HEK293 (cell line): ENCODE measurements at regions not wholly inside any gene's neighbourhood (a gene's known extent, or its start where the extent isn't known, plus 50 kb on each side); places are given as distances from the start of the nearest gene placed in this dataset.

Source experiments
- CTCF ChIA-PET: fragments of 350-600 bp; formaldehyde crosslinking; extraction: SDS; loops from one replicate; lab custom pipeline; 2021; ENCODE audit warnings: antibody characterized with exemption; lab: Yijun Ruan, JAX
- POLR2A ChIA-PET: fragments of 300-600 bp; formaldehyde crosslinking; extraction: SDS; loops from one replicate; lab custom pipeline; 2020; ENCODE audit warnings: antibody characterized with exemption, inconsistent platforms; lab: Yijun Ruan, JAX
- H3K27ac ChIP-seq: fragments of 200-500 bp; sonication (Bioruptor generic); 2 replicates; pipeline ENCODE4 v1.5.1; 2014; ENCODE audit warnings: low read depth, low read length, control low read depth, inconsistent platforms; ENCODE audit errors: extremely low read depth
- H3K36me3 ChIP-seq, 2 experiments: fragments of 200-500 bp in 1 of 2; sonication (Bioruptor generic) in 1 of 2; 1 replicate in 1 of 2; 2 replicates in 1 of 2; pipeline ENCODE4 v1.5.1; 2014 to 2017; ENCODE audit warnings: inconsistent platforms in 2 of 2, low read length in 2 of 2; ENCODE audit not compliant: control insufficient read depth in 2 of 2, insufficient read depth in 1 of 2
- H3K4me1 ChIP-seq: fragments of 200-500 bp; sonication (Bioruptor generic); 2 replicates; pipeline ENCODE4 v1.5.1; 2014; ENCODE audit warnings: mild to moderate bottlenecking, low read length, inconsistent platforms; ENCODE audit not compliant: control insufficient read depth, insufficient read depth
- H3K4me3 ChIP-seq: 2 replicates; pipeline ENCODE4 v1.5.1; 2011; ENCODE audit warnings: low read depth, mild to moderate bottlenecking, control low read depth, low read length, moderate library complexity
- H3K9me3 ChIP-seq: fragments of 200-500 bp; sonication (Bioruptor generic); 2 replicates; pipeline ENCODE4 v1.5.1; 2014; ENCODE audit warnings: low read depth, low read length, inconsistent platforms; ENCODE audit not compliant: control insufficient read depth, insufficient read depth
- EGR2 ChIP-seq: fragments of 450-650 bp; formaldehyde crosslinking; IDR thresholded peaks from 2 replicates; pipeline ENCODE4 v1.5.1; 2016; ENCODE audit warnings: low read depth, missing biosample characterization, missing genetic modification characterization
- IKZF3 ChIP-seq: fragments of 450-650 bp; IDR thresholded peaks from 2 replicates; pipeline ENCODE4 v1.5.0; 2018; ENCODE audit warnings: missing biosample characterization, mild to moderate bottlenecking, missing genetic modification characterization, moderate library complexity
- MYNN ChIP-seq: fragments of 450-650 bp; formaldehyde crosslinking; IDR thresholded peaks from 2 replicates; pipeline ENCODE4 v1.5.1; 2016; ENCODE audit warnings: missing biosample characterization, missing genetic modification characterization, borderline replicate concordance
- PRDM1 ChIP-seq: fragments of 450-650 bp; formaldehyde crosslinking; IDR thresholded peaks from 2 replicates; pipeline ENCODE4; 2016; ENCODE audit warnings: missing biosample characterization, missing genetic modification characterization
- PRDM4 ChIP-seq: fragments of 450-650 bp; formaldehyde crosslinking; IDR thresholded peaks from 2 replicates; pipeline ENCODE4 v1.5.1; 2017; ENCODE audit warnings: missing biosample characterization, missing genetic modification characterization
- SP3 ChIP-seq: fragments of 450-650 bp; formaldehyde crosslinking; IDR thresholded peaks from 2 replicates; pipeline ENCODE4 v1.5.1; 2016; ENCODE audit warnings: missing biosample characterization, missing genetic modification characterization
- ZFP41 ChIP-seq: fragments of 450-650 bp; formaldehyde crosslinking; IDR thresholded peaks from 2 replicates; pipeline ENCODE4 v1.5.1; 2016; ENCODE audit warnings: missing biosample characterization, missing genetic modification characterization, borderline replicate concordance
- ZNF133 ChIP-seq: fragments of 450-650 bp; formaldehyde crosslinking; IDR thresholded peaks from 2 replicates; pipeline ENCODE4 v1.5.1; 2016; ENCODE audit warnings: missing biosample characterization, missing genetic modification characterization
- ZNF157 ChIP-seq: fragments of 450-650 bp; formaldehyde crosslinking; IDR thresholded peaks from 2 replicates; pipeline ENCODE4 v1.5.1; 2016; ENCODE audit warnings: missing biosample characterization, missing genetic modification characterization
- ZNF174 ChIP-seq: fragments of 450-650 bp; formaldehyde crosslinking; IDR thresholded peaks from 2 replicates; pipeline ENCODE4 v1.5.0; 2017; ENCODE audit warnings: missing biosample characterization, mild to moderate bottlenecking, missing genetic modification characterization
- ZNF202 ChIP-seq: fragments of 450-650 bp; formaldehyde crosslinking; IDR thresholded peaks from 2 replicates; pipeline ENCODE4 v1.5.1; 2016; ENCODE audit warnings: missing biosample characterization, missing genetic modification characterization, borderline replicate concordance
- ZNF302 ChIP-seq: fragments of 450-650 bp; formaldehyde crosslinking; IDR thresholded peaks from 2 replicates; pipeline ENCODE4 v1.5.1; 2016; ENCODE audit warnings: missing biosample characterization, missing genetic modification characterization, low read depth
- ZNF398 ChIP-seq: fragments of 450-650 bp; formaldehyde crosslinking; IDR thresholded peaks from 2 replicates; pipeline ENCODE4 v1.5.1; 2017; ENCODE audit warnings: missing biosample characterization, missing genetic modification characterization
- ZNF416 ChIP-seq: fragments of 450-650 bp; formaldehyde crosslinking; IDR thresholded peaks from 2 replicates; pipeline ENCODE4 v1.5.1; 2016; ENCODE audit warnings: missing biosample characterization, missing genetic modification characterization
- ZNF530 ChIP-seq: fragments of 450-650 bp; formaldehyde crosslinking; IDR thresholded peaks from 2 replicates; pipeline ENCODE4 v1.5.1; 2016; ENCODE audit warnings: low read depth, missing biosample characterization, missing genetic modification characterization
- ZNF560 ChIP-seq: fragments of 450-650 bp; formaldehyde crosslinking; IDR thresholded peaks from 2 replicates; pipeline ENCODE4 v1.5.1; 2017; ENCODE audit warnings: missing biosample characterization, missing genetic modification characterization, borderline replicate concordance
- ZNF654 ChIP-seq: fragments of 450-650 bp; formaldehyde crosslinking; IDR thresholded peaks from 2 replicates; pipeline ENCODE4 v1.5.1; 2016; ENCODE audit warnings: low read depth, missing biosample characterization, missing genetic modification characterization
- ZNF747 ChIP-seq: fragments of 450-650 bp; formaldehyde crosslinking; IDR thresholded peaks from 2 replicates; pipeline ENCODE4 v1.5.1; 2016; ENCODE audit warnings: missing biosample characterization, missing genetic modification characterization
- ZNF768 ChIP-seq: fragments of 450-650 bp; formaldehyde crosslinking; IDR thresholded peaks from 2 replicates; pipeline ENCODE4 v1.5.1; 2018; ENCODE audit warnings: missing biosample characterization, mild to moderate bottlenecking, missing genetic modification characterization
- ZNF792 ChIP-seq: fragments of 450-650 bp; formaldehyde crosslinking; IDR thresholded peaks from 2 replicates; pipeline ENCODE4 v1.5.1; 2016; ENCODE audit warnings: missing biosample characterization, missing genetic modification characterization
- TF ChIP-seq, protein P1 (sequence below): fragments of 450-650 bp; formaldehyde crosslinking; IDR thresholded peaks from 2 replicates; pipeline ENCODE4 v1.5.1; 2016; ENCODE audit warnings: missing biosample characterization, missing genetic modification characterization
- TF ChIP-seq, protein P2 (sequence below): fragments of 450-650 bp; formaldehyde crosslinking; IDR thresholded peaks from 2 replicates; pipeline ENCODE4 v1.5.1; 2017; ENCODE audit warnings: missing biosample characterization, missing genetic modification characterization
- TF ChIP-seq, protein P3 (sequence below): fragments of 450-650 bp; formaldehyde crosslinking; IDR thresholded peaks from 2 replicates; pipeline ENCODE4 v1.5.1; 2016; ENCODE audit warnings: missing biosample characterization, missing genetic modification characterization

- ChIA-PET CTCF (no interaction called here), POLR2A (no interaction called here)
- Histone ChIP-seq H3K4me1 (no peaks in the 10 kb centered on the region), H3K36me3 (no peaks in the 10 kb centered on the region), H3K4me3 (no peak overlapping the region), H3K27ac (no peak overlapping the region), H3K9me3 (no peaks in the 10 kb centered on the region)
- no peak for TF ChIP-seq PRDM4 (tag by site-specific recombination)
- no peak for TF ChIP-seq EGR2 (tag by site-specific recombination)
- no peak for TF ChIP-seq ZNF174
- no peak for TF ChIP-seq MYNN (tag by site-specific recombination)
- TF ChIP-seq, protein P1, sequence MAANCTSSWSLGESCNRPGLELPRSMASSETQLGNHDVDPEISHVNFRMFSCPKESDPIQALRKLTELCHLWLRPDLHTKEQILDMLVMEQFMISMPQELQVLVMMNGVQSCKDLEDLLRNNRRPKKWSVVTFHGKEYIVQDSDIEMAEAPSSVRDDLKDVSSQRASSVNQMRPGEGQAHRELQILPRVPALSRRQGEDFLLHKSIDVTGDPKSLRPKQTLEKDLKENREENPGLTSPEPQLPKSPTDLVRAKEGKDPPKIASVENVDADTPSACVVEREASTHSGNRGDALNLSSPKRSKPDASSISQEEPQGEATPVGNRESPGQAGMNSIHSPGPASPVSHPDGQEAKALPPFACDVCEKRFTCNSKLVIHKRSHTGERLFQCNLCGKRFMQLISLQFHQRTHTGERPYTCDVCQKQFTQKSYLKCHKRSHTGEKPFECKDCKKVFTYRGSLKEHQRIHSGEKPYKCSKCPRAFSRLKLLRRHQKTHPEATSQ (tag by site-specific recombination): no peak
- no peak for TF ChIP-seq ZNF768 (tag by site-specific recombination)
- no peak for TF ChIP-seq ZNF792
- TF ChIP-seq ZNF416 (tag by site-specific recombination): no peak
- TF ChIP-seq, protein P2, sequence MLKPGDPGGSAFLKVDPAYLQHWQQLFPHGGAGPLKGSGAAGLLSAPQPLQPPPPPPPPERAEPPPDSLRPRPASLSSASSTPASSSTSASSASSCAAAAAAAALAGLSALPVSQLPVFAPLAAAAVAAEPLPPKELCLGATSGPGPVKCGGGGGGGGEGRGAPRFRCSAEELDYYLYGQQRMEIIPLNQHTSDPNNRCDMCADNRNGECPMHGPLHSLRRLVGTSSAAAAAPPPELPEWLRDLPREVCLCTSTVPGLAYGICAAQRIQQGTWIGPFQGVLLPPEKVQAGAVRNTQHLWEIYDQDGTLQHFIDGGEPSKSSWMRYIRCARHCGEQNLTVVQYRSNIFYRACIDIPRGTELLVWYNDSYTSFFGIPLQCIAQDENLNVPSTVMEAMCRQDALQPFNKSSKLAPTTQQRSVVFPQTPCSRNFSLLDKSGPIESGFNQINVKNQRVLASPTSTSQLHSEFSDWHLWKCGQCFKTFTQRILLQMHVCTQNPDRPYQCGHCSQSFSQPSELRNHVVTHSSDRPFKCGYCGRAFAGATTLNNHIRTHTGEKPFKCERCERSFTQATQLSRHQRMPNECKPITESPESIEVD (tag by site-specific recombination): no peak
- no peak for TF ChIP-seq IKZF3 (tag by site-specific recombination)
- no peak for TF ChIP-seq ZNF530 (tag by site-specific recombination)
- TF ChIP-seq ZNF157: no peak
Measured at GRCh38 chr4:28105271-28105859, 1244.7 kb downstream of the STIM2 start.

GRCh38 chr4:28106155-28106554 is 1245.5 kb downstream of the STIM2 start:
- H3K27ac ChIP-seq: no peak overlapping the region
- no peaks in the 10 kb centered on the region for H3K36me3 ChIP-seq
- no peak overlapping the region for H3K4me3 ChIP-seq
- POLR2A ChIA-PET: no interaction called here
- CTCF ChIA-PET: no interaction called here
- H3K9me3 ChIP-seq: no peaks in the 10 kb centered on the region
- TF ChIP-seq, protein P3, sequence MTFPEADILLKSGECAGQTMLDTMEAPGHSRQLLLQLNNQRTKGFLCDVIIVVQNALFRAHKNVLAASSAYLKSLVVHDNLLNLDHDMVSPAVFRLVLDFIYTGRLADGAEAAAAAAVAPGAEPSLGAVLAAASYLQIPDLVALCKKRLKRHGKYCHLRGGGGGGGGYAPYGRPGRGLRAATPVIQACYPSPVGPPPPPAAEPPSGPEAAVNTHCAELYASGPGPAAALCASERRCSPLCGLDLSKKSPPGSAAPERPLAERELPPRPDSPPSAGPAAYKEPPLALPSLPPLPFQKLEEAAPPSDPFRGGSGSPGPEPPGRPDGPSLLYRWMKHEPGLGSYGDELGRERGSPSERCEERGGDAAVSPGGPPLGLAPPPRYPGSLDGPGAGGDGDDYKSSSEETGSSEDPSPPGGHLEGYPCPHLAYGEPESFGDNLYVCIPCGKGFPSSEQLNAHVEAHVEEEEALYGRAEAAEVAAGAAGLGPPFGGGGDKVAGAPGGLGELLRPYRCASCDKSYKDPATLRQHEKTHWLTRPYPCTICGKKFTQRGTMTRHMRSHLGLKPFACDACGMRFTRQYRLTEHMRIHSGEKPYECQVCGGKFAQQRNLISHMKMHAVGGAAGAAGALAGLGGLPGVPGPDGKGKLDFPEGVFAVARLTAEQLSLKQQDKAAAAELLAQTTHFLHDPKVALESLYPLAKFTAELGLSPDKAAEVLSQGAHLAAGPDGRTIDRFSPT: no peak
- TF ChIP-seq ZNF560 (tag by site-specific recombination) (no peak), ZNF302 (tag by site-specific recombination) (no peak), ZNF133 (tag by site-specific recombination) (no peak), PRDM1 (tag by site-specific recombination) (no peak), ZNF398 (tag by site-specific recombination) (no peak), ZFP41 (tag by site-specific recombination) (no peak), ZNF654 (tag by site-specific recombination) (no peak), SP3 (tag by site-specific recombination) (no peak), ZNF747 (tag by site-specific recombination) (no peak), ZNF202 (tag by site-specific recombination) (no peak)
- no peaks in the 10 kb centered on the region for H3K4me1 ChIP-seq
